GM12873 (cell line): ENCODE measurements at regions not wholly inside any gene's neighbourhood (a gene's known extent, or its start where the extent isn't known, plus 50 kb on each side); places are given as distances from the start of the nearest gene placed in this dataset.

Experiments
- TF ChIP-seq, protein P1 (sequence below): IDR thresholded peaks from 2 replicates; pipeline ENCODE4 v1.5.1; 2012; ENCODE audit warnings: low read depth, mild to moderate bottlenecking, moderate library complexity, low read length, control low read depth; ENCODE audit not compliant: insufficient read depth; ENCODE audit errors: missing control alignments

DNA sequence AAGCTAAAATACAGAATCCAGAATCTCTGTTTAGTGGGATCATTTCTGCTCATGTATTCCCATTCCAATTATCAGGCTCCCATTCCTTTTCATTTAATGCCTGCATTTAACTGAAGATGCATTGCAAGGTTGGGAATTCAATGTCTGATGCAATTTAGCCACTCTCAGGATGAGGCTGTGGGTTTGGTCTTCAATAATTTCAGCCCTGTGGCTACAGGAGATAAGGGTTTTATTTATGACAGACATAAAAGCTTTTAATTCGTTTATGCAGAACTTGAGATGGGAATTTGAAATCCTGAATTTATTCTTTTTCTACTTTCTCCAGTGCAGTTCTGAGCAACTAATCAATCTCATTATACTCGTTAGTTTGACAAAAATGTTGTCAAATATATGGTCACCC is 1225.9 kb downstream of the PCDH18 start:
- TF ChIP-seq, protein P1, sequence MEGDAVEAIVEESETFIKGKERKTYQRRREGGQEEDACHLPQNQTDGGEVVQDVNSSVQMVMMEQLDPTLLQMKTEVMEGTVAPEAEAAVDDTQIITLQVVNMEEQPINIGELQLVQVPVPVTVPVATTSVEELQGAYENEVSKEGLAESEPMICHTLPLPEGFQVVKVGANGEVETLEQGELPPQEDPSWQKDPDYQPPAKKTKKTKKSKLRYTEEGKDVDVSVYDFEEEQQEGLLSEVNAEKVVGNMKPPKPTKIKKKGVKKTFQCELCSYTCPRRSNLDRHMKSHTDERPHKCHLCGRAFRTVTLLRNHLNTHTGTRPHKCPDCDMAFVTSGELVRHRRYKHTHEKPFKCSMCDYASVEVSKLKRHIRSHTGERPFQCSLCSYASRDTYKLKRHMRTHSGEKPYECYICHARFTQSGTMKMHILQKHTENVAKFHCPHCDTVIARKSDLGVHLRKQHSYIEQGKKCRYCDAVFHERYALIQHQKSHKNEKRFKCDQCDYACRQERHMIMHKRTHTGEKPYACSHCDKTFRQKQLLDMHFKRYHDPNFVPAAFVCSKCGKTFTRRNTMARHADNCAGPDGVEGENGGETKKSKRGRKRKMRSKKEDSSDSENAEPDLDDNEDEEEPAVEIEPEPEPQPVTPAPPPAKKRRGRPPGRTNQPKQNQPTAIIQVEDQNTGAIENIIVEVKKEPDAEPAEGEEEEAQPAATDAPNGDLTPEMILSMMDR = no peak

DNA sequence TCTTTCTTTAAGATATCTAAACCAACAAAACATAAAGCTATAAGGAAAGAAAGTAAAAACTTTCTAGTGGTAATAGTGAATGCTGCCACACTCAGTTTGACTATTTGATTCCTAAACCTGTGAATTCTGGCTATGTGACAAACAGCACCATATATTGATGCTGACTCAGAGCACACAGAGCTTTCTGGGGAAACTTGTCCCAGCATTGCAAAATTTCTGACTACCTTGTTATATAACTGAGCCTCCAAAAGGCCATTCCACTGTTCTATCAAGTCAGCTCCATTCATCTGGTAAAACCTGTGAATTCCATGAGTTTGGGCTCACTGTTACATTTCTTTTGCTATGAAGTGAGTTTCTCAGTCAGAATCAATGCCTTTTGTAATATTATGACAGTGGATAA is 1229.7 kb downstream of the PCDH18 start:
- TF ChIP-seq, protein P1 = no peak

DNA sequence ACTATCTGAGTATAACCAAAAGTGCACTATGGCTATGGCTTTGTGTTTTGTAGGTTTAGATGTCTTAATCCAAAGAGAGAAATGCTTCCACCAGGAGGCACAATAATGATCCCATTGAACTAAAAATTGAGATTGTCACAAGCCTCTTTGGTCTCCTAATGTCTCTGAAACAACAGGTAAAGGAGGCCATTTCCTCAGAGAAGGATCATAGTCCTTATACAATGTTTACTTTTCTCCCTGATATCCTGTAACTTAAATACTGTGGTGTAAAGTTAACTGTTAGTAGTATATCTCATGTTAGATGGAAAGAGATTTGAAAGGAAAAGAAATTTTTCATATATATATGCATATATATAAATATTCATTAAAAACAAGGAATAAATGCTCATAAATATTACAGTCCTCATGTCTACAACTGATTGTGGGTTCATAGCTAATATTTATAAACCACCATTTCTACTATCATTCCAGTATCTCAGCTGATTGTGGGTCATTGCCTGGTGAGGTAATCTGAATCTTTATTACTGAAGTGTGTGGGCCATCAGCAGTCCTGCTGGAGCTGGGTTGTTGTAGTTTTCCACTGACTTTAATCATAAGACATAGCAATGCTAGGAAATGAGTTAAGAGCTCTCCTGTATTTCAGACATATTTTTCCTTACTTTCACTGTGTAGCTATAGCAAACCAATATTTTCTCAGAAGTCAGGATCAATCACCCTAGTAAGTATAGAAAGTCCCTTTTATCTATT is 1230.4 kb downstream of the PCDH18 start:
- TF ChIP-seq, protein P1 = no peak

DNA sequence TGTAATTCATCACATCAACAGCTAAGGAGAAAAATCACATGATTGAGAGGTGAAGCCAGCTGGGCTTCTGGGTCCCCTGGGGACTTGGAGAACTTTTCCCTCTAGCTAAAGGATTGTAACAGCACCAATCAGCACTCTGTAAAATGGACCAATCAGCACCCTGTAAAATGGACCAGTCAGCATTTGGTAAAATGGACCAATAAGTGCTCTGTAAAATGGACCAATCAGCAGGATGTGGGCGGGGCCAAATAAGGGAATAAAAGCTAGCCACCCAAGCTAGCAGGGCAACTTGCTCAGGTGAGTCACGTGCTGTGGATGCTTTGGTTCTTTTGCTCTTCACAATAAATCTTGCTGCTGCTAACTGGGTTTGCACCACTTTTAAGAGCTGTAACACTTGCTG is 1248.3 kb downstream of the PCDH18 start:
- TF ChIP-seq, protein P1 = no peak

DNA sequence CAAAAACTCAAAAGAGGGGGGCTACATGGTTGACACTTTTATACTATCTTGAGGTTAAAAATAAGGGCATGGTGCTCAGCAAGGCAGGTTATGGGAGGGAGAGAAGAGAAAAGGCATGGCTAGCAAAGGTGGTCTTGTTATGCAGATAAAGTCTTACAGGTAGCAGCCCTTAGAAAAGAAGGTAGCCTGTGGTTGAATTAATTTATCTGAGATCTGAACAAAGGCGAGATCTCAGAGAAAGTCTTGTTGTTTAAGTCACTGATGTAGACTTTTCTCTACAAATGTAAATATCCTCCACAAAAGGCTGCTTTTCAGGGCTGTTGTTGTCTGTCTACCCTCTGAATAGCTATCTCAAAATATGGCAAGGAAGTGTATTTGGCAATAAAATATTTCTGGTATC is 1250.4 kb downstream of the PCDH18 start:
- TF ChIP-seq, protein P1 = no peak

DNA sequence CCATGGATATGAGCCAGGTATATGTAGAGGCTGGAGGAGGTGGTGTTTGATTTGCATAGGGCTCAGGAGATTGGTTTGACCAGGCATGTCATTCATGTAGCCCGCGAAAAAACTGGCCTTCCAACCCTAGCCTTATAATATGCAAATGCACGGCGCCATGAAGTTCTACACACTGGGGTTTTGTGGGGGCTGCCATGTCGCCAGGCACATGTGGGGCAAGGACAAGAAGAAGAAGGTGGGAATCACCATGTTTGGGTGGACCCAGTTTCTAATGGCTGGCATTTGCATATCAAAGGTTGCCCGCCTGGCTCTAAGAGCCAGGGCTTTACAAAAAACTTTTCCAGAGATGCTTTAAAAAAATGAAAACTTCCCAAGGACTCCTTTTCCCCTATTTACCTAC is 1251.0 kb downstream of the PCDH18 start:
- TF ChIP-seq, protein P1 = no peak

DNA sequence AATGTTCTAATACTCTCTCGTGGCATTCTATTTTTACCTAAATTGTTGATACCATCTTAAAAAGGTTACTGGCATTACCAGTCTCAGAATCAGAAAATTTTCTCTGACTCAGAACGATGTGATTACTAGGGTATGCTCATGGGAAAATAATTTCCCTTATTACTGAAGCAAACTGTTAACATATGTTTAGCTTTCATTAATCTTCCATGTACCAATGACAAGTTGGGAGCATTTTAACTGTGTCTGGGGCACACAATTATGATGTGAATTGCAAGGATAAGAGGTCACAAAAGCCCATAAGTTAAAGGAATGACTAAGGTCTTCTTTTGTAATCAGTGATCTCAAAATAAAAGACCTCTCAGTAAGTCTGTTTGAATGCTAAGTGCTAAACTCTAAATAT is 1254.6 kb downstream of the PCDH18 start:
- TF ChIP-seq, protein P1 = no peak
